A673 (cell line): ENCODE measurements at regions not wholly inside any gene's neighbourhood (a gene's known extent, or its start where the extent isn't known, plus 50 kb on each side); places are given as distances from the start of the nearest gene placed in this dataset.

Experiments used
- BruUV-seq: library from RNA; stranded (reverse); fragments of 400-500 nt; replicated peaks from 2 replicates; lab custom pipeline; 2021; lab: Mats Ljungman, UMichigan
- CTCF ChIA-PET: fragments of 300-600 bp; sonication (Branson Sonifier 250); formaldehyde crosslinking; loops from one replicate; lab custom pipeline; 2022; ENCODE audit warnings: antibody characterized with exemption; lab: Charles Lee
- POLR2A ChIA-PET: fragments of 300-600 bp; sonication (Branson Sonifier 250); formaldehyde crosslinking; loops from one replicate; lab custom pipeline; 2022; ENCODE audit warnings: antibody characterized with exemption; ENCODE audit not compliant: low non-redundant PET; lab: Charles Lee
- DNase-seq: peaks from one replicate; pipeline ENCODE4 v3.0.0-alpha.2; 2015; ENCODE audit warnings: low spot score
- H3K27ac ChIP-seq: fragments of 200-600 bp; sonication (generic); 2 replicates; pipeline ENCODE4 v1.5.1; 2016; ENCODE audit warnings: mixed run types, low read depth, mild to moderate bottlenecking, mixed read lengths, antibody characterized with exemption, low read length; ENCODE audit not compliant: poor library complexity, severe bottlenecking
- H3K27me3 ChIP-seq: fragments of 200-600 bp; sonication (generic); replicated peaks from 2 replicates; pipeline ENCODE4 v1.6.1; 2017; ENCODE audit warnings: mixed run types, low read depth, mild to moderate bottlenecking, mixed read lengths, antibody characterized with exemption, low read length; ENCODE audit not compliant: insufficient read depth, poor library complexity
- H3K36me3 ChIP-seq: fragments of 200-600 bp; sonication (generic); 2 replicates; pipeline ENCODE4 v1.6.1; 2016; ENCODE audit warnings: mixed run types, mild to moderate bottlenecking, mixed read lengths, antibody characterized with exemption, low read length; ENCODE audit not compliant: insufficient read depth, poor library complexity, severe bottlenecking
- H3K4me1 ChIP-seq: fragments of 200-600 bp; sonication (generic); 2 replicates; pipeline ENCODE4 v1.6.1; 2017; ENCODE audit warnings: mixed run types, mild to moderate bottlenecking, mixed read lengths, antibody characterized with exemption, low read length; ENCODE audit not compliant: insufficient read depth, poor library complexity, severe bottlenecking
- H3K4me3 ChIP-seq: fragments of 200-600 bp; sonication (generic); 2 replicates; pipeline ENCODE4 v1.5.1; 2016; ENCODE audit warnings: low read depth, mixed run types, mild to moderate bottlenecking, mixed read lengths, low read length; ENCODE audit not compliant: poor library complexity, severe bottlenecking
- H3K9me3 ChIP-seq: fragments of 200-600 bp; sonication (generic); 2 replicates; pipeline ENCODE4 v1.6.1; 2016; ENCODE audit warnings: mixed run types, low read depth, mild to moderate bottlenecking, mixed read lengths, antibody characterized with exemption, low read length; ENCODE audit not compliant: poor library complexity, severe bottlenecking
- CTCF ChIP-seq: fragments of 300-800, 200-600 bp; sonication (generic); conservative IDR thresholded peaks from 2 replicates; pipeline ENCODE4 v1.5.1; 2017; ENCODE audit warnings: low read depth, mild to moderate bottlenecking, antibody characterized with exemption, low read length, moderate library complexity, mixed read lengths
- EZH2 ChIP-seq: fragments of 200-600 bp; sonication (generic); IDR thresholded peaks from 2 replicates; pipeline ENCODE4 v1.6.1; 2017; ENCODE audit warnings: borderline replicate concordance, low read depth, mild to moderate bottlenecking, mixed read lengths, antibody characterized with exemption, low read length; ENCODE audit not compliant: poor library complexity, severe bottlenecking
- intact Hi-C: fragments of 100-400 bp; cut with micrococcal nuclease; formaldehyde crosslinking; loops from one replicate; pipeline ENCODE4 v1.10.0; 2022; ENCODE audit not compliant: unreplicated experiment

GRCh38 chr18:56217406-56217805, 421.0 kb downstream of the TXNL1 start:
- H3K36me3 ChIP-seq, result no peaks in the 10 kb centered on the region
- ChIA-PET POLR2A (no interaction called here), CTCF (no interaction called here)
- no peak for DNase-seq
- H3K27me3 ChIP-seq, result no peaks in the 10 kb centered on the region
- no peak overlapping the region for H3K4me3 ChIP-seq
- no TSS peak for BruUV-seq
- no peaks in the 10 kb centered on the region for H3K4me1 ChIP-seq
- H3K27ac ChIP-seq, result no peak overlapping the region
- intact Hi-C loops, result no loop called here
- H3K9me3 ChIP-seq, result no peaks in the 10 kb centered on the region
- no peak for TF ChIP-seq CTCF
- no peak for TF ChIP-seq EZH2

- Histone ChIP-seq H3K4me3 (no peak overlapping the region), H3K4me1 (no peaks in the 10 kb centered on the region), H3K36me3 (no peaks in the 10 kb centered on the region), H3K9me3 (no peaks in the 10 kb centered on the region), H3K27ac (no peak overlapping the region), H3K27me3 (no peaks in the 10 kb centered on the region)
- no peak for DNase-seq
- ChIA-PET POLR2A (interaction anchor here (0.6 kb wide), 1 partner anchor 12 kb away, joined by 5 read pairs; no protein-coding TSS in a partner anchor), CTCF (no interaction called here)
- TF ChIP-seq CTCF (no peak), EZH2 (no peak)
- intact Hi-C loops, result no loop called here
- no TSS peak for BruUV-seq
Measured at GRCh38 chr18:56214706-56215105, 423.7 kb downstream of the TXNL1 start.

- no peak for TF ChIP-seq EZH2
- TF ChIP-seq CTCF, result no peak
- no peak overlapping the region for H3K4me3 ChIP-seq
- H3K9me3 ChIP-seq, result no peaks in the 10 kb centered on the region
- no peaks in the 10 kb centered on the region for H3K27me3 ChIP-seq
- ChIA-PET CTCF (interaction anchor here (0.8 kb wide), 1 partner anchor 146 kb away, joined by 3 read pairs; no protein-coding TSS in a partner anchor), POLR2A (no interaction called here)
- DNase-seq, result no peak
- no peaks in the 10 kb centered on the region for H3K36me3 ChIP-seq
- BruUV-seq, result no TSS peak
- intact Hi-C loops, result no loop called here
- no peak overlapping the region for H3K27ac ChIP-seq
- no peaks in the 10 kb centered on the region for H3K4me1 ChIP-seq
Measured at GRCh38 chr18:56210520-56210919, 427.9 kb downstream of the TXNL1 start.
